ENCODE measurements at regions not wholly inside any gene's neighbourhood (a gene's known extent, or its start where the extent isn't known, plus 50 kb on each side); places are given as distances from the start of the nearest gene placed in this dataset.

DNA sequence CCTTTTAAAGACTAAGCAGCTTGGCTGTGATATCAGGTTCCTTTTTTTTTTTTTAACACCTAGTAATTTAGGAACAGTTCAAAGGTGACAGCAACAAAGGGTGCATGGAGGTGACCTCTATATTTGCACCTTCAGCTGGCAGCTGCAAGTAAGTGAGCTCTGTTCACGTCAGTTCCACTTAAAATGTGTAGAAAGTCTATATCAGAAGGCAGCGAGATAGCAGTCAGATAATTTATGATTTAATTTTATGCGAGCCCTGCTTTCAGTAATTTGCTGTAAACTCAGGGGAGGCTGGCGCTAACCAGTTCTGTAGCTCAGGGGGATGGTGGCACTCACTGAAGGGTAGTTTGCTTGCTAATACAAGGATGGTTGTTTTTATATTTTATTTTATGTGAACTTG lies 602.8 kb upstream of the MMS22L start:
- no peak for DNase-seq (ENCODE audit: low read depth, low spot score)
- ATAC-seq = no peak
- in situ Hi-C loops (cut with MboI) (no loop called here), intact Hi-C loops (cut with micrococcal nuclease; ENCODE audit: unreplicated experiment) (no loop called here)
- WGBS (ENCODE audit: insufficient coverage, insufficient replicate concordance, low lambda C conversion rate, missing lambda C conversion rate) = 31% methylated on average over 4 of the region's 4 CpGs
- H3K4me2 ChIP-seq (ENCODE audit: control insufficient read depth, insufficient read depth) = no peak overlapping the region
- no peaks in the 10 kb centered on the region for H3K4me1 ChIP-seq (ENCODE audit: control insufficient read depth, insufficient read depth, low read length)
- FAIRE-seq = no peak
- TF ChIP-seq ESRRA (IDR thresholded peaks at IDR 0.05; ENCODE audit: low read length) = no peak
- TF ChIP-seq, protein P1, sequence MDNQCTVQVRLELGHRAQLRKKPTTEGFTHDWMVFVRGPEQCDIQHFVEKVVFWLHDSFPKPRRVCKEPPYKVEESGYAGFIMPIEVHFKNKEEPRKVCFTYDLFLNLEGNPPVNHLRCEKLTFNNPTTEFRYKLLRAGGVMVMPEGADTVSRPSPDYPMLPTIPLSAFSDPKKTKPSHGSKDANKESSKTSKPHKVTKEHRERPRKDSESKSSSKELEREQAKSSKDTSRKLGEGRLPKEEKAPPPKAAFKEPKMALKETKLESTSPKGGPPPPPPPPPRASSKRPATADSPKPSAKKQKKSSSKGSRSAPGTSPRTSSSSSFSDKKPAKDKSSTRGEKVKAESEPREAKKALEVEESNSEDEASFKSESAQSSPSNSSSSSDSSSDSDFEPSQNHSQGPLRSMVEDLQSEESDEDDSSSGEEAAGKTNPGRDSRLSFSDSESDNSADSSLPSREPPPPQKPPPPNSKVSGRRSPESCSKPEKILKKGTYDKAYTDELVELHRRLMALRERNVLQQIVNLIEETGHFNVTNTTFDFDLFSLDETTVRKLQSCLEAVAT (IDR thresholded peaks at IDR 0.05) = no peak
- TF ChIP-seq BACH1 (IDR thresholded peaks at IDR 0.05; ENCODE audit: borderline replicate concordance) = no peak
- no peak for TF ChIP-seq STAT1 (conservative IDR thresholded peaks at IDR 0.05)
- TF ChIP-seq SRF (IDR thresholded peaks at IDR 0.05; ENCODE audit: low read depth in 2 of 2, low read length in 2 of 2) = no peak
- TF ChIP-seq ZNF217 (IDR thresholded peaks at IDR 0.05) = no peak
- TF ChIP-seq, protein P2, sequence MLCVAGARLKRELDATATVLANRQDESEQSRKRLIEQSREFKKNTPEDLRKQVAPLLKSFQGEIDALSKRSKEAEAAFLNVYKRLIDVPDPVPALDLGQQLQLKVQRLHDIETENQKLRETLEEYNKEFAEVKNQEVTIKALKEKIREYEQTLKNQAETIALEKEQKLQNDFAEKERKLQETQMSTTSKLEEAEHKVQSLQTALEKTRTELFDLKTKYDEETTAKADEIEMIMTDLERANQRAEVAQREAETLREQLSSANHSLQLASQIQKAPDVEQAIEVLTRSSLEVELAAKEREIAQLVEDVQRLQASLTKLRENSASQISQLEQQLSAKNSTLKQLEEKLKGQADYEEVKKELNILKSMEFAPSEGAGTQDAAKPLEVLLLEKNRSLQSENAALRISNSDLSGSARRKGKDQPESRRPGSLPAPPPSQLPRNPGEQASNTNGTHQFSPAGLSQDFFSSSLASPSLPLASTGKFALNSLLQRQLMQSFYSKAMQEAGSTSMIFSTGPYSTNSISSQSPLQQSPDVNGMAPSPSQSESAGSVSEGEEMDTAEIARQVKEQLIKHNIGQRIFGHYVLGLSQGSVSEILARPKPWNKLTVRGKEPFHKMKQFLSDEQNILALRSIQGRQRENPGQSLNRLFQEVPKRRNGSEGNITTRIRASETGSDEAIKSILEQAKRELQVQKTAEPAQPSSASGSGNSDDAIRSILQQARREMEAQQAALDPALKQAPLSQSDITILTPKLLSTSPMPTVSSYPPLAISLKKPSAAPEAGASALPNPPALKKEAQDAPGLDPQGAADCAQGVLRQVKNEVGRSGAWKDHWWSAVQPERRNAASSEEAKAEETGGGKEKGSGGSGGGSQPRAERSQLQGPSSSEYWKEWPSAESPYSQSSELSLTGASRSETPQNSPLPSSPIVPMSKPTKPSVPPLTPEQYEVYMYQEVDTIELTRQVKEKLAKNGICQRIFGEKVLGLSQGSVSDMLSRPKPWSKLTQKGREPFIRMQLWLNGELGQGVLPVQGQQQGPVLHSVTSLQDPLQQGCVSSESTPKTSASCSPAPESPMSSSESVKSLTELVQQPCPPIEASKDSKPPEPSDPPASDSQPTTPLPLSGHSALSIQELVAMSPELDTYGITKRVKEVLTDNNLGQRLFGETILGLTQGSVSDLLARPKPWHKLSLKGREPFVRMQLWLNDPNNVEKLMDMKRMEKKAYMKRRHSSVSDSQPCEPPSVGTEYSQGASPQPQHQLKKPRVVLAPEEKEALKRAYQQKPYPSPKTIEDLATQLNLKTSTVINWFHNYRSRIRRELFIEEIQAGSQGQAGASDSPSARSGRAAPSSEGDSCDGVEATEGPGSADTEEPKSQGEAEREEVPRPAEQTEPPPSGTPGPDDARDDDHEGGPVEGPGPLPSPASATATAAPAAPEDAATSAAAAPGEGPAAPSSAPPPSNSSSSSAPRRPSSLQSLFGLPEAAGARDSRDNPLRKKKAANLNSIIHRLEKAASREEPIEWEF (IDR thresholded peaks at IDR 0.05; ENCODE audit: insufficient replicate concordance, low read depth, low read length) = no peak
- TF ChIP-seq NR2C1 (IDR thresholded peaks at IDR 0.05) = no peak
- no peak for TF ChIP-seq CHD4 (IDR thresholded peaks at IDR 0.05)
- no peaks in the 10 kb centered on the region for H3K36me3 ChIP-seq (ENCODE audit: control insufficient read depth in 2 of 2, insufficient read depth in 2 of 2, low read length in 1 of 2)
- SMC1A ChIA-PET (ENCODE audit: uncharacterized antibody, unreplicated experiment) = no interaction called here
- no peak overlapping the region for H2AFZ ChIP-seq (ENCODE audit: control insufficient read depth, low read depth, low read length)
- POLR2A ChIA-PET = no interaction called here
- no peaks in the 10 kb centered on the region for H4K20me1 ChIP-seq (ENCODE audit: control insufficient read depth, insufficient read depth)
- H3K9ac ChIP-seq (ENCODE audit: control insufficient read depth, insufficient read depth, low read length) = no peak overlapping the region
- RAD21 ChIA-PET (ENCODE audit: unreplicated experiment) = no interaction called here
- no peaks in the 10 kb centered on the region for H3K9me3 ChIP-seq (replicated peaks; ENCODE audit: control insufficient read depth, insufficient read depth, low read length)
- CTCF ChIA-PET = no interaction called here
- no peaks in the 10 kb centered on the region for H3K79me2 ChIP-seq (ENCODE audit: control insufficient read depth, insufficient read depth, low read length)
- no peak overlapping the region for H3K27ac ChIP-seq (ENCODE audit: control insufficient read depth, insufficient read depth)
- BruUV-seq (replicated peaks) = no TSS peak
- no peaks in the 10 kb centered on the region for H3K27me3 ChIP-seq (replicated peaks in 1 of 2; ENCODE audit: control insufficient read depth in 2 of 2, insufficient read depth in 2 of 2, low read length in 1 of 2)
- H3K4me3 ChIP-seq = no peak overlapping the region

Data from GM12878 (cell line).